Natural killer cell (primary cell): ENCODE measurements at regions not wholly inside any gene's neighbourhood (a gene's known extent, or its start where the extent isn't known, plus 50 kb on each side); places are given as distances from the start of the nearest gene placed in this dataset.

Source experiments
- ATAC-seq, 3 donors: fragments of 150-1000 bp in 2 of 3; fragments of 200-7000 bp in 1 of 3; cut with Tn5 transposase; 1 replicate in 1 of 3; 2 replicates in 2 of 3; pipeline ENCODE4 v1.10.0; 2021; ENCODE audit warnings: mild to moderate bottlenecking in 2 of 3, moderate library complexity in 2 of 3
- DNase-seq, 2 donors: peaks; one replicate each; pipeline versions ENCODE4 v3.0.0 to v3.0.0-alpha.2; 2013 to 2021; ENCODE audit warnings: mixed read lengths in 1 of 2
- H3K27ac ChIP-seq: one replicate; pipeline ENCODE4 v1.5.1; 2013; ENCODE audit warnings: mild to moderate bottlenecking, low read length
- H3K27me3 ChIP-seq: one replicate; pipeline ENCODE4 v1.6.1; 2013; ENCODE audit warnings: low read length; ENCODE audit not compliant: control insufficient read depth, insufficient read depth
- H3K36me3 ChIP-seq: one replicate; pipeline ENCODE4 v1.6.1; 2013; ENCODE audit warnings: low read length; ENCODE audit not compliant: control insufficient read depth, insufficient read depth
- H3K4me1 ChIP-seq: one replicate; pipeline ENCODE4 v1.6.1; 2013; ENCODE audit warnings: low read length; ENCODE audit not compliant: control insufficient read depth, insufficient read depth
- H3K4me3 ChIP-seq: one replicate; pipeline ENCODE4 v1.5.1; 2013; ENCODE audit warnings: low read length
- H3K9me3 ChIP-seq: one replicate; pipeline ENCODE4 v1.6.1; 2013; ENCODE audit warnings: low read length; ENCODE audit not compliant: control insufficient read depth, insufficient read depth
- H3K27ac Mint-ChIP-seq, 2 donors: one replicate each; pipeline ENCODE4 v1.8.0; 2022; ENCODE audit warnings: mild to moderate bottlenecking in 2 of 2, mixed read lengths in 2 of 2, moderate library complexity in 1 of 2
- H3K27me3 Mint-ChIP-seq, 2 donors: one replicate each; pipeline ENCODE4 v1.8.0; 2022; ENCODE audit warnings: low read depth in 2 of 2, mixed read lengths in 2 of 2
- H3K36me3 Mint-ChIP-seq: one replicate; pipeline ENCODE4 v1.8.0; 2022; ENCODE audit warnings: mixed read lengths
- H3K4me1 Mint-ChIP-seq, 2 donors: one replicate each; pipeline ENCODE4 v1.8.0; 2022; ENCODE audit warnings: mixed read lengths in 2 of 2
- H3K4me3 Mint-ChIP-seq: one replicate; pipeline ENCODE4 v1.8.0; 2022; ENCODE audit warnings: mild to moderate bottlenecking, moderate library complexity, mixed read lengths
- H3K9me3 Mint-ChIP-seq, 2 donors: one replicate each; pipeline ENCODE4 v1.8.0; 2022; ENCODE audit warnings: mixed read lengths in 2 of 2
- CTCF ChIP-seq: fragments of 200-600 bp; IDR thresholded peaks from one replicate; pipeline ENCODE4 v1.8.0; 2022; ENCODE audit warnings: antibody characterized with exemption
- WGBS: methylation state at CpG from one replicate; pipeline ENCODE4 v1.1.7; 2013; ENCODE audit warnings: missing lambda C conversion rate; ENCODE audit not compliant: insufficient coverage; 5-methylcytosine and 5-hydroxymethylcytosine counted together
- intact Hi-C: fragments of 100-400 bp; cut with micrococcal nuclease; formaldehyde crosslinking; loops from one replicate; pipeline ENCODE4 v1.14.2; 2022

DNA sequence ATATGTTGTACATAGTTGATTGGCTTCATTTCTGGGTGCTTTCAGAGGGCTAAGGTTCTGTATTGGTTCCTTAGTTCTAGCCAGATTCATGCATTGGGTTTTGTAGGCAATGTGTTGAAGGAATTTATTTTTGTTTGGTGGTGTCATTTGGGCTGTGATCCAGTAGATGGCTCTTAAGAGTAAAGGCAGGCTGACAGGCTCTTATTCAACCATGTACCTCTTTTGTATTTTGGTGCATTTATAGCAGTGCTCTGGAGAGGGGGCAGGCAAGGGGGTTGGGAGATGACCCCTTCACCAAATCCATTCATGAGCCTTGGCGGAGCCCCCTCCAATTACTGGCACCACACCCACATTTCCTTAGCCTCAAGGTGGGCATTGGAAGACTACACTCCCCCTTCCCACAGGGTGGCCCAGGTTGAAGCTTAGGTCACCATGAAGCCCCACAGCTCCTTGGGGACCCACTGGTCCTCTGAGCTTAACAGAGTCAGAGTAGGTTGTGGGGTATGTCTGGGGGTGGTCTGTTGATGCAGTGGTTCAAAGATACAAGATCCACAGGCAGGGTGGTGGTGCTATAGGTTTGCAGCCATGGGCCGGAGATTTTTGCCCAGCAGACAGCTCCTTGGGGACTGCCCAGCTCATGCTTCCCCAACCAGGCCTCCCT lies 143.0 kb upstream of the GNPDA2 start:
- Mint-ChIP-seq H3K27ac (no peak overlapping the region), H3K27me3 (no peaks in the 10 kb centered on the region), H3K9me3 (peaks cover 7% of the 10 kb centered on the region in 2 donors), H3K36me3 (no peaks in the 10 kb centered on the region), H3K4me1 (no peaks in the 10 kb centered on the region), H3K4me3 (no peak overlapping the region)
- no peaks in the 10 kb centered on the region for H3K27me3 ChIP-seq
- DNase-seq (no peak), ATAC-seq (no peak)
- peaks cover 7% of the 10 kb centered on the region for H3K9me3 ChIP-seq
- H3K4me3 ChIP-seq = no peak overlapping the region
- no peaks in the 10 kb centered on the region for H3K36me3 ChIP-seq
- no peak for TF ChIP-seq CTCF
- no peak overlapping the region for H3K27ac ChIP-seq
- intact Hi-C loops = no loop called here
- H3K4me1 ChIP-seq = no peaks in the 10 kb centered on the region
- 80% methylated on average over 2 of the region's 2 CpGs for WGBS

GRCh38 chr4:44861756-44862155 lies 135.4 kb upstream of the GNPDA2 start:
- H3K4me1 Mint-ChIP-seq = no peaks in the 10 kb centered on the region
- DNase-seq (no peak), ATAC-seq (no peak)
- H3K36me3 Mint-ChIP-seq = no peaks in the 10 kb centered on the region
- no peak overlapping the region for H3K27ac Mint-ChIP-seq
- intact Hi-C loops = no loop called here
- H3K4me3 ChIP-seq = no peak overlapping the region
- H3K36me3 ChIP-seq = no peaks in the 10 kb centered on the region
- peaks cover 3 to 10% of the 10 kb centered on the region in 2 donors for H3K9me3 Mint-ChIP-seq
- TF ChIP-seq CTCF = no peak
- no peaks in the 10 kb centered on the region for H3K27me3 Mint-ChIP-seq
- no peaks in the 10 kb centered on the region for H3K9me3 ChIP-seq
- no peak overlapping the region for H3K27ac ChIP-seq
- no peaks in the 10 kb centered on the region for H3K4me1 ChIP-seq
- H3K4me3 Mint-ChIP-seq = no peak overlapping the region
- H3K27me3 ChIP-seq = no peaks in the 10 kb centered on the region

DNA sequence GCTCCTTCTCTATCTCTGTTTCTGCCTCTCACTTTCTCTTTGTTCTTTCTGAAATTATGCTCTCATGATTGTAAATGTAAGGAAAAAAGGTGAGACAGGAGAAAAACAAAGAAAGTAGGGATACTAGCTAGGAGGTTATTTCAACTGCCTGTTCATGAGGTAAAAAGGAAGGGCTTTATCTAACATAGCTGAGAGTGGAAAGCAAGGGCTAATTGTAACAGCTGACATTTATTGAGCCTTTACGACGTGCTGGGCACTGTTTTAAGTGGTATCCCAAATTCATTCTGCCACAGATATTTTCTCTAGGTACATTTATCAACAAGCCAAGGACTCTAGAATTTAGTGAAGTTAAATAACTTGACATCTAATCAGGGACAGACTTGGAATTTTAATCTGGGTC lies 133.1 kb upstream of the GNPDA2 start:
- H3K4me1 ChIP-seq = no peaks in the 10 kb centered on the region
- H3K27ac ChIP-seq = no peak overlapping the region
- Mint-ChIP-seq H3K27me3 (no peaks in the 10 kb centered on the region), H3K36me3 (no peaks in the 10 kb centered on the region), H3K4me3 (no peak overlapping the region), H3K4me1 (no peaks in the 10 kb centered on the region), H3K27ac (no peak overlapping the region), H3K9me3 (peaks cover 3 to 9% of the 10 kb centered on the region in 2 donors)
- no peaks in the 10 kb centered on the region for H3K36me3 ChIP-seq
- intact Hi-C loops = no loop called here
- no CpG with 5 or more reads among the region's 2 CpGs for WGBS
- DNase-seq (no peak), ATAC-seq (no peak)
- no peaks in the 10 kb centered on the region for H3K9me3 ChIP-seq
- no peak overlapping the region for H3K4me3 ChIP-seq
- TF ChIP-seq CTCF = no peak
- H3K27me3 ChIP-seq = no peaks in the 10 kb centered on the region

- Mint-ChIP-seq H3K27me3 (no peaks in the 10 kb centered on the region), H3K4me1 (no peaks in the 10 kb centered on the region), H3K9me3 (peaks cover 16 to 22% of the 10 kb centered on the region in 2 donors), H3K27ac (no peak overlapping the region), H3K4me3 (no peak overlapping the region), H3K36me3 (peaks cover 3% of the 10 kb centered on the region)
- ATAC-seq (no peak), DNase-seq (no peak)
- TF ChIP-seq CTCF = no peak
- Histone ChIP-seq H3K9me3 (no peaks in the 10 kb centered on the region), H3K27ac (no peak overlapping the region), H3K4me1 (no peaks in the 10 kb centered on the region), H3K4me3 (no peak overlapping the region), H3K36me3 (no peaks in the 10 kb centered on the region), H3K27me3 (no peaks in the 10 kb centered on the region)
- intact Hi-C loops = no loop called here
Measured at GRCh38 chr4:44848466-44848865, 122.1 kb upstream of the GNPDA2 start.
